ENCODE measurements at regions not wholly inside any gene's neighbourhood (a gene's known extent, or its start where the extent isn't known, plus 50 kb on each side); places are given as distances from the start of the nearest gene placed in this dataset.
"Not testable (repeated sequence)": the region's sequence is repeated elsewhere in the genome, so short reads cannot be mapped to it uniquely, and the experiment has no call there.

GRCh38 chr6:145277358-145278086 is 457.8 kb downstream of the EPM2A start:
- no peak for DNase-seq
- Mint-ChIP-seq H3K4me1 (ENCODE audit: low read depth, unreplicated experiment) (no peaks in the 10 kb centered on the region), H3K27me3 (ENCODE audit: unreplicated experiment) (no peaks in the 10 kb centered on the region), H3K4me3 (ENCODE audit: low read depth, unreplicated experiment) (no peak overlapping the region), H3K9me3 (ENCODE audit: low read depth, unreplicated experiment) (no peaks in the 10 kb centered on the region), H3K36me3 (ENCODE audit: insufficient read depth, unreplicated experiment) (no peaks in the 10 kb centered on the region), H3K27ac (ENCODE audit: unreplicated experiment) (no peak overlapping the region)
- intact Hi-C loops (cut with micrococcal nuclease; ENCODE audit: unreplicated experiment): no loop called here
- no TSS peak for BruUV-seq (replicated peaks)
- CTCF ChIA-PET: interaction anchor here (1.1 kb wide), 1 partner anchor 11 kb away, joined by 7 read pairs; no protein-coding TSS in a partner anchor
- no peak for TF ChIP-seq CTCF (IDR thresholded peaks at IDR 0.05; ENCODE audit: unreplicated experiment)

- Mint-ChIP-seq H3K9me3 (ENCODE audit: low read depth, unreplicated experiment) (no peaks in the 10 kb centered on the region), H3K36me3 (ENCODE audit: insufficient read depth, unreplicated experiment) (no peaks in the 10 kb centered on the region), H3K4me1 (ENCODE audit: low read depth, unreplicated experiment) (no peaks in the 10 kb centered on the region), H3K27ac (ENCODE audit: unreplicated experiment) (no peak overlapping the region), H3K4me3 (ENCODE audit: low read depth, unreplicated experiment) (no peak overlapping the region), H3K27me3 (ENCODE audit: unreplicated experiment) (no peaks in the 10 kb centered on the region)
- TF ChIP-seq CTCF (IDR thresholded peaks at IDR 0.05; ENCODE audit: unreplicated experiment): no peak
- no TSS peak for BruUV-seq (replicated peaks)
- intact Hi-C loops (cut with micrococcal nuclease; ENCODE audit: unreplicated experiment): no loop called here
- CTCF ChIA-PET: interaction anchor here (1.1 kb wide), 1 partner anchor 10 kb away, joined by 7 read pairs; no protein-coding TSS in a partner anchor
- no peak for DNase-seq
Observed at GRCh38 chr6:145278163-145278807, 457.0 kb downstream of the EPM2A start.

- H3K9me3 Mint-ChIP-seq (ENCODE audit: low read depth, unreplicated experiment): no peaks in the 10 kb centered on the region
- H3K4me3 Mint-ChIP-seq (ENCODE audit: low read depth, unreplicated experiment): no peak overlapping the region
- H3K27me3 Mint-ChIP-seq (ENCODE audit: unreplicated experiment): no peaks in the 10 kb centered on the region
- no TSS peak for BruUV-seq (replicated peaks)
- H3K4me1 Mint-ChIP-seq (ENCODE audit: low read depth, unreplicated experiment): no peaks in the 10 kb centered on the region
- DNase-seq: no peak
- H3K27ac Mint-ChIP-seq (ENCODE audit: unreplicated experiment): no peak overlapping the region
- intact Hi-C loops (cut with micrococcal nuclease; ENCODE audit: unreplicated experiment): no loop called here
- TF ChIP-seq CTCF (IDR thresholded peaks at IDR 0.05; ENCODE audit: unreplicated experiment): no peak
- no peaks in the 10 kb centered on the region for H3K36me3 Mint-ChIP-seq (ENCODE audit: insufficient read depth, unreplicated experiment)
- CTCF ChIA-PET: no interaction called here
Observed at GRCh38 chr6:145279551-145279950, 455.8 kb downstream of the EPM2A start.

GRCh38 chr6:145279993-145280392 is 455.3 kb downstream of the EPM2A start:
- H3K27ac Mint-ChIP-seq (ENCODE audit: unreplicated experiment): no peak overlapping the region
- CTCF ChIA-PET: no interaction called here
- no peak for TF ChIP-seq CTCF (IDR thresholded peaks at IDR 0.05; ENCODE audit: unreplicated experiment)
- no peak overlapping the region for H3K4me3 Mint-ChIP-seq (ENCODE audit: low read depth, unreplicated experiment)
- H3K36me3 Mint-ChIP-seq (ENCODE audit: insufficient read depth, unreplicated experiment): no peaks in the 10 kb centered on the region
- DNase-seq: no peak
- no TSS peak for BruUV-seq (replicated peaks)
- no peaks in the 10 kb centered on the region for H3K4me1 Mint-ChIP-seq (ENCODE audit: low read depth, unreplicated experiment)
- no peaks in the 10 kb centered on the region for H3K9me3 Mint-ChIP-seq (ENCODE audit: low read depth, unreplicated experiment)
- intact Hi-C loops (cut with micrococcal nuclease; ENCODE audit: unreplicated experiment): no loop called here
- H3K27me3 Mint-ChIP-seq (ENCODE audit: unreplicated experiment): no peaks in the 10 kb centered on the region

GRCh38 chr6:145283209-145283608 is 452.1 kb downstream of the EPM2A start:
- CTCF ChIA-PET; H3K9me3 Mint-ChIP-seq (ENCODE audit: low read depth, unreplicated experiment); H3K36me3 Mint-ChIP-seq (ENCODE audit: insufficient read depth, unreplicated experiment); H3K4me1 Mint-ChIP-seq (ENCODE audit: low read depth, unreplicated experiment); H3K27ac Mint-ChIP-seq (ENCODE audit: unreplicated experiment); intact Hi-C loops (cut with micrococcal nuclease; ENCODE audit: unreplicated experiment); H3K27me3 Mint-ChIP-seq (ENCODE audit: unreplicated experiment); BruUV-seq (replicated peaks); H3K4me3 Mint-ChIP-seq (ENCODE audit: low read depth, unreplicated experiment); DNase-seq: not testable (repeated sequence)
